ENCODE measurements at regions not wholly inside any gene's neighbourhood (a gene's known extent, or its start where the extent isn't known, plus 50 kb on each side); places are given as distances from the start of the nearest gene placed in this dataset.

GRCh38 chr4:162442128-162442527 is 278.3 kb upstream of the FSTL5 start:
- no peaks in the 10 kb centered on the region for H3K36me3 ChIP-seq (ENCODE audit: control insufficient read depth, insufficient read depth, low read length)
- TF ChIP-seq CTCF (IDR thresholded peaks at IDR 0.05; ENCODE audit: insufficient read depth, low read depth, low read length): no peak
- ChIA-PET POLR2A (no interaction called here), CTCF (no interaction called here)
- no peak for DNase-seq (ENCODE audit: low read depth)
- no peak overlapping the region for H3K4me3 ChIP-seq (ENCODE audit: low read depth, low read length)
- no peaks in the 10 kb centered on the region for H3K27me3 ChIP-seq (ENCODE audit: control insufficient read depth, insufficient read depth, low read length)

GRCh38 chr4:162422312-162422711 is 258.5 kb upstream of the FSTL5 start:
- no peak overlapping the region for H3K4me3 ChIP-seq (ENCODE audit: low read depth, low read length)
- ChIA-PET POLR2A (no interaction called here), CTCF (no interaction called here)
- H3K27me3 ChIP-seq (ENCODE audit: control insufficient read depth, insufficient read depth, low read length): no peaks in the 10 kb centered on the region
- no peak for DNase-seq (ENCODE audit: low read depth)
- TF ChIP-seq CTCF (IDR thresholded peaks at IDR 0.05; ENCODE audit: insufficient read depth, low read depth, low read length): no peak
- no peaks in the 10 kb centered on the region for H3K36me3 ChIP-seq (ENCODE audit: control insufficient read depth, insufficient read depth, low read length)

- H3K27me3 ChIP-seq (ENCODE audit: control insufficient read depth, insufficient read depth, low read length): no peaks in the 10 kb centered on the region
- TF ChIP-seq CTCF (IDR thresholded peaks at IDR 0.05; ENCODE audit: insufficient read depth, low read depth, low read length): no peak
- DNase-seq (ENCODE audit: low read depth): no peak
- H3K4me3 ChIP-seq (ENCODE audit: low read depth, low read length): no peak overlapping the region
- ChIA-PET POLR2A (no interaction called here), CTCF (no interaction called here)
- H3K36me3 ChIP-seq (ENCODE audit: control insufficient read depth, insufficient read depth, low read length): no peaks in the 10 kb centered on the region
These were observed 247.1 kb upstream of the FSTL5 start for GRCh38 chr4:162410854-162411253.

- Histone ChIP-seq H3K36me3 (ENCODE audit: control insufficient read depth, insufficient read depth, low read length) (no peaks in the 10 kb centered on the region), H3K4me3 (ENCODE audit: low read depth, low read length) (no peak overlapping the region), H3K27me3 (ENCODE audit: control insufficient read depth, insufficient read depth, low read length) (no peaks in the 10 kb centered on the region)
- no peak for TF ChIP-seq CTCF (IDR thresholded peaks at IDR 0.05; ENCODE audit: insufficient read depth, low read depth, low read length)
- DNase-seq (ENCODE audit: low read depth): no peak
- POLR2A ChIA-PET: no interaction called here
- CTCF ChIA-PET: no interaction called here
These were observed 245.2 kb upstream of the FSTL5 start for GRCh38 chr4:162409048-162409447.

- H3K36me3 ChIP-seq (ENCODE audit: control insufficient read depth, insufficient read depth, low read length): no peaks in the 10 kb centered on the region
- CTCF ChIA-PET: no interaction called here
- H3K4me3 ChIP-seq (ENCODE audit: low read depth, low read length): no peak overlapping the region
- no peak for DNase-seq (ENCODE audit: low read depth)
- no peak for TF ChIP-seq CTCF (IDR thresholded peaks at IDR 0.05; ENCODE audit: insufficient read depth, low read depth, low read length)
- POLR2A ChIA-PET: no interaction called here
- no peaks in the 10 kb centered on the region for H3K27me3 ChIP-seq (ENCODE audit: control insufficient read depth, insufficient read depth, low read length)
These were observed 244.5 kb upstream of the FSTL5 start for GRCh38 chr4:162408309-162408708.

Data from BJ (cell line).